GM23248 (cell line): ENCODE measurements at regions not wholly inside any gene's neighbourhood (a gene's known extent, or its start where the extent isn't known, plus 50 kb on each side); places are given as distances from the start of the nearest gene placed in this dataset.

Experiments used
- EZH2 ChIP-seq: fragments of 200-600 bp; sonication (generic); IDR thresholded peaks from 2 replicates; pipeline ENCODE4 v1.6.1; 2018; ENCODE audit warnings: antibody characterized with exemption, mild to moderate bottlenecking; ENCODE audit not compliant: insufficient read depth, poor library complexity, severe bottlenecking
- EZH2phosphoT487 ChIP-seq: fragments of 200-600 bp; sonication (generic); IDR thresholded peaks from 2 replicates; pipeline ENCODE4 v1.6.1; 2018; ENCODE audit warnings: antibody characterized with exemption, moderate library complexity, mild to moderate bottlenecking, low read depth; ENCODE audit not compliant: insufficient read depth

DNA sequence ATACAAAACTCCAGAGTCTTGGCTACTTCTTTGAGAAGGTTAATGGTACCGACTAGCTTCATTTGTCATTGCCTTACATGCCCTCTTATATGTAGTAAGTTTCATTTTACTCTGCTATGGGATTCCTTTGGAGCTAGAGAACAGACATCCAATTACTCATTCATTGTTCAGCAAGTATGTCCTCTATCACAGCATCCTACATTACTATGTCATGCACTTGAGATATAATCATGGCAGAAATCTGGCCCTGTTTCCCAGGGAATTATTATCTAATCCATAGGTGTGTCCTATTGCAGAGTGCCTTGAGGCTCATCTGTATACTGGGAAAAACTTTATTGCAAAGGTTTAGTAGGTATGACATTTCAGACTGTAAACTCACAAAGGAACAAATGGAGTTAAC, 333.1 kb upstream of the NECTIN3 start:
- TF ChIP-seq EZH2 (no peak), EZH2phosphoT487 (no peak)
